GM23338 (cell line): ENCODE measurements at regions not wholly inside any gene's neighbourhood (a gene's known extent, or its start where the extent isn't known, plus 50 kb on each side); places are given as distances from the start of the nearest gene placed in this dataset.
A peak's percentile ranks its signal among the peaks of the same experiment; 100 is the strongest.

Experiments
- ATAC-seq: fragments of 200-7000 bp; cut with Tn5 transposase; 3 replicates; pipeline ENCODE4 v1.9.1; 2020
- DNase-seq: peaks from one replicate; pipeline ENCODE4 v3.0.0-alpha.2; 2015; ENCODE audit warnings: low spot score
- H2AFZ ChIP-seq: fragments of 200-600 bp; sonication (generic); 2 replicates; pipeline ENCODE4 v1.8.0; 2016; ENCODE audit warnings: antibody characterized with exemption, mild to moderate bottlenecking, moderate library complexity
- H3F3A ChIP-seq: fragments of 200-600 bp; sonication (generic); replicated peaks from 2 replicates; pipeline ENCODE4 v1.8.0; 2017; ENCODE audit warnings: antibody characterized with exemption, mixed run types, low read depth
- H3K27ac ChIP-seq: fragments of 200-600 bp; sonication (generic); 2 replicates; pipeline ENCODE4 v1.6.1; 2016; ENCODE audit warnings: low read depth
- H3K27me3 ChIP-seq: fragments of 200-600 bp; sonication (generic); 2 replicates; pipeline ENCODE4 v1.8.0; 2016; ENCODE audit warnings: mild to moderate bottlenecking, mixed run types, moderate library complexity; ENCODE audit not compliant: insufficient read depth
- H3K36me3 ChIP-seq: fragments of 200-600 bp; sonication (generic); 2 replicates; pipeline ENCODE4 v1.8.0; 2016; ENCODE audit warnings: mild to moderate bottlenecking; ENCODE audit not compliant: insufficient read depth
- H3K4me1 ChIP-seq: fragments of 200-600 bp; sonication (generic); 2 replicates; pipeline ENCODE4 v1.8.0; 2016; ENCODE audit warnings: mild to moderate bottlenecking, moderate library complexity; ENCODE audit not compliant: insufficient read depth
- H3K4me2 ChIP-seq: fragments of 200-600 bp; sonication (generic); 2 replicates; pipeline ENCODE4 v1.7.1; 2017; ENCODE audit warnings: mixed run types
- H3K4me3 ChIP-seq: fragments of 200-600 bp; sonication (generic); 2 replicates; pipeline ENCODE4 v1.6.1; 2016; ENCODE audit warnings: mixed run types
- H3K79me2 ChIP-seq: fragments of 200-600 bp; sonication (generic); replicated peaks from 2 replicates; pipeline ENCODE4 v1.8.0; 2017; ENCODE audit warnings: mild to moderate bottlenecking; ENCODE audit not compliant: insufficient read depth
- H3K9me2 ChIP-seq: fragments of 200-600 bp; sonication (generic); 2 replicates; pipeline ENCODE4 v1.8.0; 2017; ENCODE audit not compliant: insufficient read depth
- H4K20me1 ChIP-seq: fragments of 200-600 bp; sonication (generic); replicated peaks from 2 replicates; pipeline ENCODE4 v1.8.0; 2017; ENCODE audit warnings: mild to moderate bottlenecking; ENCODE audit not compliant: insufficient read depth
- H3K27ac Mint-ChIP-seq: 2 replicates; pipeline ENCODE4 v1.8.0; 2020; ENCODE audit warnings: inconsistent platforms, mild to moderate bottlenecking, moderate library complexity, mixed read lengths
- H3K27me3 Mint-ChIP-seq: 3 replicates; pipeline ENCODE4 v1.8.0; 2022; ENCODE audit warnings: low read depth, mild to moderate bottlenecking, moderate library complexity, mixed read lengths, inconsistent platforms; ENCODE audit not compliant: insufficient read depth, poor library complexity
- H3K36me3 Mint-ChIP-seq: 3 replicates; pipeline ENCODE4 v1.8.0; 2021; ENCODE audit warnings: low read depth, mild to moderate bottlenecking, inconsistent platforms, moderate library complexity, mixed read lengths
- H3K4me1 Mint-ChIP-seq: 3 replicates; pipeline ENCODE4 v1.8.0; 2020; ENCODE audit warnings: mild to moderate bottlenecking, inconsistent platforms, mixed read lengths
- H3K4me3 Mint-ChIP-seq: 3 replicates; pipeline ENCODE4 v1.8.0; 2021; ENCODE audit warnings: moderate library complexity, mild to moderate bottlenecking, inconsistent platforms, mixed read lengths
- H3K9me3 Mint-ChIP-seq: 3 replicates; pipeline ENCODE4 v1.8.0; 2020; ENCODE audit warnings: moderate library complexity, mild to moderate bottlenecking, inconsistent platforms, mixed read lengths
- CREB1 ChIP-seq: fragments of 250-450 bp; sonication (Bioruptor Pico); IDR thresholded peaks from 2 replicates; pipeline ENCODE4 v1.5.0; 2020; ENCODE audit warnings: low read depth, mild to moderate bottlenecking, moderate library complexity
- CTCF ChIP-seq, 2 experiments: fragments of 200-600 bp in 1 of 2; sonication (generic) in 1 of 2; conservative IDR thresholded peaks; 2 replicates each; pipeline versions ENCODE4 v1.5.1 to v1.6.1; 2016 to 2017; ENCODE audit warnings: antibody characterized with exemption in 2 of 2, low read depth in 2 of 2, mild to moderate bottlenecking in 2 of 2, moderate library complexity in 1 of 2
- EZH2 ChIP-seq: fragments of 200-600 bp; sonication (generic); IDR thresholded peaks from one replicate; pipeline ENCODE4 v1.8.0; 2017; ENCODE audit warnings: antibody characterized with exemption, mild to moderate bottlenecking, low read depth; ENCODE audit not compliant: unreplicated experiment
- EZH2phosphoT487 ChIP-seq: fragments of 200-600 bp; sonication (generic); IDR thresholded peaks from one replicate; pipeline ENCODE4 v1.8.1; 2018; ENCODE audit warnings: antibody characterized with exemption; ENCODE audit not compliant: unreplicated experiment
- JUNB ChIP-seq: IDR thresholded peaks from one replicate; pipeline ENCODE4 v1.6.1; 2016; ENCODE audit warnings: antibody characterized with exemption; ENCODE audit not compliant: unreplicated experiment
- NANOG ChIP-seq: IDR thresholded peaks from 2 replicates; pipeline ENCODE4 v1.6.1; 2016; ENCODE audit warnings: antibody characterized with exemption, borderline replicate concordance
- POLR2AphosphoS5 ChIP-seq: IDR thresholded peaks from 2 replicates; pipeline ENCODE4 v1.6.1; 2016; ENCODE audit warnings: antibody characterized with exemption, low read depth
- STAT1 ChIP-seq: IDR thresholded peaks from one replicate; pipeline ENCODE4 v1.6.1; 2016; ENCODE audit warnings: antibody characterized with exemption; ENCODE audit not compliant: unreplicated experiment
- ZNF114 ChIP-seq: fragments of 250-450 bp; sonication (Bioruptor Pico); IDR thresholded peaks from 2 replicates; pipeline ENCODE4 v1.5.0; 2020; ENCODE audit warnings: mild to moderate bottlenecking, moderate library complexity
- ZNF331 ChIP-seq: fragments of 250-450 bp; sonication (Bioruptor Pico); IDR thresholded peaks from 2 replicates; pipeline ENCODE4 v1.5.0; 2020; ENCODE audit warnings: low read depth, mild to moderate bottlenecking, moderate library complexity
- ZNF462 ChIP-seq: fragments of 250-450 bp; sonication (Bioruptor Pico); IDR thresholded peaks from 2 replicates; pipeline ENCODE4 v1.5.0; 2020; ENCODE audit warnings: mild to moderate bottlenecking, moderate library complexity
- TF ChIP-seq, protein P1 (sequence below): IDR thresholded peaks from 2 replicates; pipeline ENCODE4 v1.6.1; 2016; ENCODE audit warnings: antibody characterized with exemption
- TF ChIP-seq, protein P2 (sequence below): IDR thresholded peaks from one replicate; pipeline ENCODE4 v1.6.1; 2018; ENCODE audit warnings: antibody characterized with exemption; ENCODE audit not compliant: unreplicated experiment

DNA sequence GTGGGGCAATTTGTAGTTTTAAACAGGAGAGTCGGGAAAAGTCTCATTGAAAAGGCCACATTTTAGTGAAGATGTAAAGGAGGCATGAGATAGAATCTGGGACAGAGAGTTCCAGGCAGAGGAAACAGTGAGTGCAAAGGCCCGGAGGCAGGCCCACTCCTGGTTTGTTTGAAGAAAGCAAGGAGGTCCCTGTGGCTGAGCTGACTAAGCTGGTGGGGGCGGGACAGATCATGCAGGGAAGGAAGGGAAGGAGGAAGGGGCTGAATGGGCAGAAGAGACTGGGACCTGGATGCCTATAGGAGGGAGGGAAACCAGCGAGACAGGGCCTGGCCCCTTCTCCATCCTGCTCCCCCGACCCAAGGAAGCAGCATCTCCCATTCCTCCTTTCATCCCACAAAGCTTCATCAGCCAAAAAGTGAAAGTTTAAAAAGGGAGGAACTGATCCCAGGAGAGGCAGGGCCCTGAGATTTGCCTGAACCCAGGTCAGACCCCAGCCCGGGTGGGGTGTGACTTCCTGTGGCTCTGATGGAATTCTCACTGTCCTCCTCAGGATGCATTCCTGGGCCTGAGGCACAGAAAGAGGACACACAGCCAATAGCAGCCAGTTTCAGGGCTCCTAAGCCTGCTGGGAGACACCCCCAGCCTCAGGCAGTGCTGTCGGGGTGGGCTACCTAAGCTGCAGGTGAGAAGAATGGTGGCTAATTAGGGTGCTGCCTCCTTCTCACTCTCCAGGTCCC, 54.2 kb upstream of the SIRPA start:
- ATAC-seq, result peak; percentile 52
- TF ChIP-seq EZH2 (no peak), CREB1 (CRISPR knock-in tag) (no peak), EZH2phosphoT487 (no peak), ZNF331 (CRISPR knock-in tag) (no peak), POLR2AphosphoS5 (no peak), JUNB (no peak), CTCF (conservative IDR thresholded peaks at IDR 0.05; ENCODE audit: low read depth in 2 of 2) (no peak), NANOG (no peak), ZNF114 (no peak), STAT1 (no peak), ZNF462 (CRISPR knock-in tag) (no peak)
- TF ChIP-seq, protein P1, sequence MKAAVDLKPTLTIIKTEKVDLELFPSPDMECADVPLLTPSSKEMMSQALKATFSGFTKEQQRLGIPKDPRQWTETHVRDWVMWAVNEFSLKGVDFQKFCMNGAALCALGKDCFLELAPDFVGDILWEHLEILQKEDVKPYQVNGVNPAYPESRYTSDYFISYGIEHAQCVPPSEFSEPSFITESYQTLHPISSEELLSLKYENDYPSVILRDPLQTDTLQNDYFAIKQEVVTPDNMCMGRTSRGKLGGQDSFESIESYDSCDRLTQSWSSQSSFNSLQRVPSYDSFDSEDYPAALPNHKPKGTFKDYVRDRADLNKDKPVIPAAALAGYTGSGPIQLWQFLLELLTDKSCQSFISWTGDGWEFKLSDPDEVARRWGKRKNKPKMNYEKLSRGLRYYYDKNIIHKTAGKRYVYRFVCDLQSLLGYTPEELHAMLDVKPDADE, result no peak
- TF ChIP-seq, protein P2, sequence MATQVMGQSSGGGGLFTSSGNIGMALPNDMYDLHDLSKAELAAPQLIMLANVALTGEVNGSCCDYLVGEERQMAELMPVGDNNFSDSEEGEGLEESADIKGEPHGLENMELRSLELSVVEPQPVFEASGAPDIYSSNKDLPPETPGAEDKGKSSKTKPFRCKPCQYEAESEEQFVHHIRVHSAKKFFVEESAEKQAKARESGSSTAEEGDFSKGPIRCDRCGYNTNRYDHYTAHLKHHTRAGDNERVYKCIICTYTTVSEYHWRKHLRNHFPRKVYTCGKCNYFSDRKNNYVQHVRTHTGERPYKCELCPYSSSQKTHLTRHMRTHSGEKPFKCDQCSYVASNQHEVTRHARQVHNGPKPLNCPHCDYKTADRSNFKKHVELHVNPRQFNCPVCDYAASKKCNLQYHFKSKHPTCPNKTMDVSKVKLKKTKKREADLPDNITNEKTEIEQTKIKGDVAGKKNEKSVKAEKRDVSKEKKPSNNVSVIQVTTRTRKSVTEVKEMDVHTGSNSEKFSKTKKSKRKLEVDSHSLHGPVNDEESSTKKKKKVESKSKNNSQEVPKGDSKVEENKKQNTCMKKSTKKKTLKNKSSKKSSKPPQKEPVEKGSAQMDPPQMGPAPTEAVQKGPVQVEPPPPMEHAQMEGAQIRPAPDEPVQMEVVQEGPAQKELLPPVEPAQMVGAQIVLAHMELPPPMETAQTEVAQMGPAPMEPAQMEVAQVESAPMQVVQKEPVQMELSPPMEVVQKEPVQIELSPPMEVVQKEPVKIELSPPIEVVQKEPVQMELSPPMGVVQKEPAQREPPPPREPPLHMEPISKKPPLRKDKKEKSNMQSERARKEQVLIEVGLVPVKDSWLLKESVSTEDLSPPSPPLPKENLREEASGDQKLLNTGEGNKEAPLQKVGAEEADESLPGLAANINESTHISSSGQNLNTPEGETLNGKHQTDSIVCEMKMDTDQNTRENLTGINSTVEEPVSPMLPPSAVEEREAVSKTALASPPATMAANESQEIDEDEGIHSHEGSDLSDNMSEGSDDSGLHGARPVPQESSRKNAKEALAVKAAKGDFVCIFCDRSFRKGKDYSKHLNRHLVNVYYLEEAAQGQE, result no peak
- peaks cover 7% of the 10 kb centered on the region for H3K4me1 Mint-ChIP-seq

More for the DNA sequence above, 54.2 kb upstream of the SIRPA start:
- no peak overlapping the region for H3K27ac ChIP-seq
- no peaks in the 10 kb centered on the region for H3K9me2 ChIP-seq
- H3K36me3 ChIP-seq, result no peaks in the 10 kb centered on the region
- no peaks in the 10 kb centered on the region for H3K4me1 ChIP-seq
- peaks cover 7% of the 10 kb centered on the region for H3K27me3 Mint-ChIP-seq
- H3K9me3 Mint-ChIP-seq, result no peaks in the 10 kb centered on the region
- no peaks in the 10 kb centered on the region for H4K20me1 ChIP-seq
- H2AFZ ChIP-seq, result peak overlapping the region; percentile 78; the same call in 1 of the 2 replicates
- no peak overlapping the region for H3K4me3 ChIP-seq
- H3F3A ChIP-seq, result no peaks in the 10 kb centered on the region
- DNase-seq, result no peak
- no peaks in the 10 kb centered on the region for H3K27me3 ChIP-seq
- H3K4me3 Mint-ChIP-seq, result no peak overlapping the region
- H3K79me2 ChIP-seq, result no peaks in the 10 kb centered on the region
- H3K27ac Mint-ChIP-seq, result peak overlapping the region; percentile 80; the same call in 1 of the 2 replicates
- no peaks in the 10 kb centered on the region for H3K36me3 Mint-ChIP-seq
- no peak overlapping the region for H3K4me2 ChIP-seq
